Ovary (tissue), 7 donors: ENCODE measurements at regions not wholly inside any gene's neighbourhood (a gene's known extent, or its start where the extent isn't known, plus 50 kb on each side); places are given as distances from the start of the nearest gene placed in this dataset.

ENCODE experiments used
- DNase-seq, 5 donors: peaks; one replicate each; pipeline ENCODE4 v3.0.0-alpha.2; 2019 to 2020
- H3K27ac ChIP-seq, 2 donors: fragments of 200-600 bp; one replicate each; pipeline versions ENCODE4 v1.5.1 to v1.8.0; 2019 to 2022
- H3K27me3 ChIP-seq: fragments of 200-600 bp; one replicate; pipeline ENCODE4 v1.8.0; 2022
- H3K36me3 ChIP-seq: fragments of 200-600 bp; sonication (generic); one replicate; pipeline ENCODE4 v1.5.1; 2019
- H3K4me1 ChIP-seq: one replicate; pipeline ENCODE4 v1.8.1; 2013; ENCODE audit warnings: mild to moderate bottlenecking, moderate library complexity; ENCODE audit not compliant: insufficient read depth
- H3K4me3 ChIP-seq: fragments of 200-600 bp; sonication (generic); one replicate; pipeline ENCODE4 v1.5.1; 2017
- H3K9me3 ChIP-seq, 2 donors: fragments of 200-600 bp in 1 of 2; sonication (generic) in 1 of 2; one replicate each; pipeline versions ENCODE4 v1.5.1 to v1.8.1; 2013 to 2019; ENCODE audit warnings: mild to moderate bottlenecking in 1 of 2, moderate library complexity in 1 of 2
- CTCF ChIP-seq, 3 donors: fragments of 450-650 bp in 2 of 3; fragments of 200-600 bp in 1 of 3; IDR thresholded peaks; one replicate each; pipeline versions ENCODE4 v1.5.1 to v1.8.0; 2016 to 2022; ENCODE audit warnings: antibody characterized with exemption in 3 of 3, mild to moderate bottlenecking in 1 of 3
- EP300 ChIP-seq: sonication (generic); formaldehyde crosslinking; IDR thresholded peaks from one replicate; pipeline ENCODE4 v1.6.1; 2017; ENCODE audit warnings: antibody characterized with exemption
- POLR2A ChIP-seq: fragments of 450-650 bp; IDR thresholded peaks from one replicate; pipeline ENCODE4 v1.6.1; 2017; ENCODE audit warnings: antibody characterized with exemption, mild to moderate bottlenecking, moderate library complexity
- WGBS, 3 donors: extraction: QIAGEN DNeasy Blood & Tissue Kit in 1 of 3; methylation state at CpG; one replicate each; pipeline versions ENCODE4 v1.1.5 to v1.1.7; 2013 to 2017; 5-methylcytosine and 5-hydroxymethylcytosine counted together
- intact Hi-C, 4 donors: fragments of 100-400 bp; cut with DNase I; formaldehyde crosslinking; loops; one replicate each; pipeline versions ENCODE4 v1.11.0 to v1.15.1; 2022 to 2023
- donor health status: DM: no; HTN: no; CAD: no; lungs with moderate emphysema.
- donor health status: DM: no; HTN: no; CAD: no.
- donor health status: Bipolar disorder and iron deficiency.
- donor health status: DM: no; HTN: no; CAD: no.
- donor health status: DM: yes; HTN: yes; CAD: no.

- Histone ChIP-seq H3K4me3 (no peak overlapping the region), H3K9me3 (no peaks in the 10 kb centered on the region), H3K4me1 (no peaks in the 10 kb centered on the region), H3K27ac (no peak overlapping the region), H3K36me3 (no peaks in the 10 kb centered on the region), H3K27me3 (no peaks in the 10 kb centered on the region)
- DNase-seq: no peak
- WGBS, 3 donors: 85 to 88% (median 86%) methylated on average over 2 of the region's 2 CpGs
- TF ChIP-seq CTCF (IDR thresholded peaks at IDR 0.05) (no peak), POLR2A (no peak), EP300 (no peak)
- intact Hi-C loops: no loop called here
Observed at GRCh38 chr2:217192366-217192765, 332.5 kb upstream of the TNP1 start.

GRCh38 chr2:217189747-217190146 lies 329.9 kb upstream of the TNP1 start:
- Histone ChIP-seq H3K36me3 (no peaks in the 10 kb centered on the region), H3K27me3 (no peaks in the 10 kb centered on the region), H3K4me3 (no peak overlapping the region), H3K9me3 (no peaks in the 10 kb centered on the region), H3K27ac (no peak overlapping the region), H3K4me1 (peaks cover 7% of the 10 kb centered on the region)
- no peak for DNase-seq
- 95 to 100% (median 98%) methylated on average over 2 of the region's 2 CpGs for WGBS, 3 donors
- TF ChIP-seq CTCF (IDR thresholded peaks at IDR 0.05) (no peak), EP300 (no peak), POLR2A (no peak)
- intact Hi-C loops: loop anchor here in 2 of 4 donors (10.0 kb wide), 2 partner anchors 485 to 495 kb away; partner anchors contain the start of gene IGFBP5 (in 1 of the 2)

GRCh38 chr2:217189131-217189530 lies 329.3 kb upstream of the TNP1 start:
- no peak for DNase-seq
- WGBS, 3 donors: 89 to 92% (median 89%) methylated on average over 6 of the region's 6 CpGs
- H3K27me3 ChIP-seq: no peaks in the 10 kb centered on the region
- intact Hi-C loops: loop anchor here in 2 of 4 donors (10.0 kb wide), 2 partner anchors 484 to 494 kb away; partner anchors contain the start of gene IGFBP5 (in 1 of the 2)
- no peak overlapping the region for H3K4me3 ChIP-seq
- H3K27ac ChIP-seq: no peak overlapping the region
- no peak for TF ChIP-seq CTCF (IDR thresholded peaks at IDR 0.05)
- no peak for TF ChIP-seq POLR2A
- no peak for TF ChIP-seq EP300
- peaks cover 7% of the 10 kb centered on the region for H3K4me1 ChIP-seq
- no peaks in the 10 kb centered on the region for H3K9me3 ChIP-seq
- no peaks in the 10 kb centered on the region for H3K36me3 ChIP-seq

GRCh38 chr2:217186668-217187159 lies 326.9 kb upstream of the TNP1 start:
- TF ChIP-seq CTCF (IDR thresholded peaks at IDR 0.05) (no peak), EP300 (peak; percentile 85)
- Histone ChIP-seq H3K4me3 (no peak overlapping the region), H3K36me3 (no peaks in the 10 kb centered on the region), H3K9me3 (no peaks in the 10 kb centered on the region), H3K27ac (peak overlapping the region in 1 of 2 donors; percentile 13), H3K4me1 (peaks cover 9% of the 10 kb centered on the region), H3K27me3 (no peaks in the 10 kb centered on the region)
- intact Hi-C loops: loop anchor here in 2 of 4 donors (10.0 kb wide), 2 partner anchors 482 to 492 kb away; partner anchors contain the start of gene IGFBP5 (in 1 of the 2)
- 2 to 25% (median 25%) methylated on average over 3 of the region's 3 CpGs for WGBS, 3 donors
- peak in 2 of 5 donors; percentile 53 to 70 for DNase-seq
